Motor neuron (in vitro differentiated cells): ENCODE measurements at regions not wholly inside any gene's neighbourhood (a gene's known extent, or its start where the extent isn't known, plus 50 kb on each side); places are given as distances from the start of the nearest gene placed in this dataset.
"Not testable (repeated sequence)": the region's sequence is repeated elsewhere in the genome, so short reads cannot be mapped to it uniquely, and the experiment has no call there.

Experiments
- ATAC-seq, 8 experiments: fragments of 200-7000 bp; cut with Tn5 transposase; replicated peaks in 6 of 8; 2 replicates each; pipeline ENCODE4 v1.8.0; 2021; ENCODE audit warnings: mild to moderate bottlenecking in 8 of 8, moderate library complexity in 8 of 8
- H3K27ac ChIP-seq, 2 donors: fragments of 250-450 bp; sonication (Bioruptor Pico); 2 replicates each; pipeline ENCODE4 v1.9.0; 2021; ENCODE audit warnings: antibody characterized with exemption in 2 of 2, mild to moderate bottlenecking in 2 of 2, moderate library complexity in 1 of 2
- H3K4me1 ChIP-seq, 2 donors: fragments of 250-450 bp; sonication (Bioruptor Pico); replicated peaks in 1 of 2; 2 replicates each; pipeline ENCODE4 v1.6.1; 2021; ENCODE audit warnings: antibody characterized with exemption in 2 of 2, mild to moderate bottlenecking in 2 of 2, moderate library complexity in 1 of 2
- H3K4me3 ChIP-seq, 5 donors: fragments of 250-450 bp; sonication (Bioruptor Pico); 2 replicates each; pipeline ENCODE4 v1.9.0; 2021; ENCODE audit warnings: antibody characterized with exemption in 5 of 5, mild to moderate bottlenecking in 5 of 5, moderate library complexity in 4 of 5
- WGBS, 10 experiments: fragments of 450-650 bp; shearing (Covaris generic); methylation state at CpG; one replicate each; pipeline ENCODE4 v1.0.0; 2022; 5-methylcytosine and 5-hydroxymethylcytosine counted together
- in situ Hi-C, 9 experiments: fragments of 400-800 bp; cut with MboI; loops; one replicate each; pipeline ENCODE4 v1.15.0; 2021; ENCODE audit warnings: low sequenced_read_pairs in 9 of 9, low pct_unique_long_range_greater_than_20kb in 2 of 9; ENCODE audit not compliant: unreplicated experiment in 9 of 9

DNA sequence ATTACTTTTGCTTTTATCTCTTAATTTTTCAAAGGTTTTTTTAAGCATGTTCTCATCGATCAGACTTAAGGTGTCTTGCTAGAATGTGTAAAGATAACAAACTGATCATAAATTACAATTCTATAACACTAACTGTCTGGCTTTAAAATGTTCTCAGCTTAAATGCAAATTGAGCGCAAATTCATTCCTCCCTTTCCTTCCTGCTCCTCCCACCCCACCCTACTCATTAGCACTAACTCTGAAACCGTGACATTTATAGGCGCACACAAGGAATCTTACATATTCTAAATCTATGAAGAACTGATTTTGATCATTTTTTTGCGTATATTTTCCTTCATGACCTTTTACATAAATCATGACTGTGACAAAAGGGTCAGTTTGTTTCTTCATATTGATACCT lies 590.0 kb upstream of the DIAPH2 start:
- peak in 4 of 8 experiments; percentile 65 to 93 (median 86) for ATAC-seq
- Histone ChIP-seq H3K4me1 (peaks cover 0 to 6% of the 10 kb centered on the region in 2 donors), H3K27ac (no peak overlapping the region), H3K4me3 (no peak overlapping the region)
- in situ Hi-C loops, result no loop called here
- 0 to 83% (median 13%) methylated on average over 1 to 5 of the region's 5 CpGs; no CpG with 5 or more reads in 2 of the 10 experiments for WGBS, 10 experiments

DNA sequence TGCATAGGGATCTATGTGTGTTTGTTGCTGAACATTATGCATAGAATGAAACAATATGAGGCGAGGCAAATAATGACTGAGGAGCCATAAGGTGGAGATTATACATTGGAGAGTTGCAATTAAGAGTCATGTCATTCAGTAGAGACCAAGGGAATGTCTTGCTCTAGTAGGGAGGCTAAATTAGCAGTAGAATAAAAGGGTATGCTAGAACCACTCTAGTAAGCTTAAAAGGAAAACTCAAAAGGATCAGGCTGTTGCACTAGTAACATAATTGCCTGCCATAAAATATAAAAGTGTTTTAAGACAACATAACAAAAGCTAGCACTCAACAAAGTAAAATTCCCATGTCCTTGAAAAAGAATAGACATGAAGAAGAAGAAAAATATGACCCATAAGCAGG lies 586.2 kb upstream of the DIAPH2 start:
- in situ Hi-C loops, result no loop called here
- no peak for ATAC-seq
- 10 to 80% (median 50%) methylated on average over 1 of the region's 1 CpG; no CpG with 5 or more reads in 6 of the 10 experiments for WGBS, 10 experiments
- H3K4me3 ChIP-seq, result no peak overlapping the region
- peaks cover 0 to 6% of the 10 kb centered on the region in 2 donors for H3K4me1 ChIP-seq
- H3K27ac ChIP-seq, result no peak overlapping the region

DNA sequence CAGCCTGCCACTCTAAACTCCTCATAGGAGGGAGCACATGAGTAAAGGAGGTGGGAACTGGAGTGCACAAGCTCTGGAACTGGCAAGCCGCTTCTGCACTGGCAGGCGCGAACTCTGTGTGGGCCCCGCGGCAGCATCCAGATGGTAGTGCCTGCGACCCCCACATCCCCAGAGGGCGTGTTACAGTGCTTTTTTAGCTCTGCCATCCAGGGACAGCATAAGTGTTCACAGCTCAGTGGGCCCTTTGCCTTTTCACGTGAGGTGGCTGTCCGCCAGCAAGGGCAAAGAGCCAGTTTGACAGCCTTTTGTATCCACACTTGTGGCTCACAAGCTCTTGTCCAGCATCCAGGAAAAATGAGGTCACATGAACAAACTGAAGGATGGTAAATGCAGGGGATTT lies 581.6 kb upstream of the DIAPH2 start:
- in situ Hi-C loops, result no loop called here
- no peak for ATAC-seq
- 60 to 68% (median 65%) methylated on average over 1 to 6 of the region's 9 CpGs; no CpG with 5 or more reads in 7 of the 10 experiments for WGBS, 10 experiments
- H3K4me3 ChIP-seq, result no peak overlapping the region
- no peaks in the 10 kb centered on the region for H3K4me1 ChIP-seq
- H3K27ac ChIP-seq, result no peak overlapping the region

DNA sequence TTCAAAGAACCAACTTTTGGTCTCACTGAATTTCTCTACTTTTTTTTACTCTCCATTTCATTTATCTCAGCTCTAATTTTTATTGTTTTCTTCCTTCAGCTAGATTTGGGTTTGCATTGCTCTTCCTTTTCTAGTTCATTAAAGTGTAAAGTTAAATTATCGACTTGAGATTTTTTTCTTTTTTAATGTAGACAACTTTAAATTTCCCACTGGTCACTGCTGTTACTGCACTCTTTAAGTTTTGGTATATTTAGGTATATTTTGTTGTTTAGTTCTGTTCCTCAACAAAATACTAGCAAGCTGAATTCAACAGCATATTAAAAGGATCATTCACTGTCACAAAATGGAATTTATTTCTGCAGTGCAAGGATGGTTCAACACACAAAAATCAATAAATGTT lies 572.0 kb upstream of the DIAPH2 start:
- Histone ChIP-seq H3K4me1 (no peaks in the 10 kb centered on the region), H3K27ac (no peak overlapping the region), H3K4me3 (no peak overlapping the region)
- in situ Hi-C loops, result no loop called here
- WGBS, 10 experiments, result 14 to 100% (median 68%) methylated on average over 1 of the region's 1 CpG; no CpG with 5 or more reads in 2 of the 10 experiments
- ATAC-seq, result no peak

DNA sequence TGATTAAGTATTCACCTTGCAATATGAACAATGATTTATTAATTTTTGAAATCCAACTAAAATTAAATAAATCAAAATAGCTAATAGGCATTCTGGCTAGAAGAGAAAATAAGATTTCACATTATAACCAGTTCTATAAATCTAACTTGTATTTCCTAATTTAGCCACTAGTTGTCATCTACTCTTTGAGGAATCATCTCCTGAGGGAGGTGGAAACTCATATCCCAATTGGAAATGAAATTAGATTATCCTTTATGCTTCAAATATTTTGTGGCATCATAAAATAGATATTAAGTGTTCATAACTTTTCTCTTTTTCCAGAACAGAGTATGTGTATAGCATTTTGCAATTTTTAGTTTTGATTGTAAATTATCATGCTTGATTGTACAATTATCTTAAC lies 558.5 kb upstream of the DIAPH2 start:
- Histone ChIP-seq H3K4me1 (no peaks in the 10 kb centered on the region), H3K4me3 (no peak overlapping the region), H3K27ac (no peak overlapping the region)
- in situ Hi-C loops, result no loop called here
- ATAC-seq, result no peak

DNA sequence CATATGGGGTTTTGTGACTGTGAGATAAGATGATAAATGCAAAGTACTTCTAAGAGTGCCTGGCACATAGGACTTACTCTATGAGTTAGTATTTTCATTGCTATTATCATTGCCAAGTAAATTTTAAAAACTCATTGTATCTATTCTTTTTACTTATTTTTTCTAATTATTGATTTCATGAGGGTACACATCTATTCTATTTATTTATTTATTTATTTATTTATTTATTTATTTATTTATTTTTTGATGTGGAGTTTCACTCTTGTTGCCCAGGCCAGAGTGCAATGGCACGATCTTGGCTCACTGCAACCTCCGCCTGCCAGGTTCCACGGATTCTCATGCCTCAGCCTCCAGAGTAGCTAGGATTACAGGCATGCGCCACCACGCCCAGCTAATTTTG lies 556.6 kb upstream of the DIAPH2 start:
- H3K4me1 ChIP-seq, in situ Hi-C loops, H3K4me3 ChIP-seq, H3K27ac ChIP-seq, ATAC-seq: not testable (repeated sequence)
- WGBS, 10 experiments, result 23 to 100% (median 90%) methylated on average over 1 to 5 of the region's 5 CpGs; no CpG with 5 or more reads in 6 of the 10 experiments

DNA sequence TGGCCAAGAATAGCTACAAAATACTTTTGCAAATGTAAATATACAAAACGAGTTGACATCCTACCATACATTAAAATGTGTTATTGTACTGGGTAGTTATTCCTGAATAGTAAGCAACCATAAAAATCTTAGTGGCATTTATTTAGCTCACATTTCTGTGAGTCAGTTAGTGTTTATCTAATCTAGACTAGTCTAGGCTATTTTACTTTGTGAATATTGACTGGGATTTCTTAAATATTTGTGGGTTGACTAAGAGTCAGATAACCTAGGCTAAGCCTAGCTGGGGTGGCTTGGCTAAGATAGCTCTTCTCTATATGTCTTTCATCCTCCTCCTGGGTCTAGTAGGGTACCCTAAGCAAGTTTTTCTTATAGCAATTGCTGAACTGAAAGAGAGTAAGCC lies 543.8 kb upstream of the DIAPH2 start:
- no peak for ATAC-seq
- Histone ChIP-seq H3K27ac (no peak overlapping the region), H3K4me3 (no peak overlapping the region), H3K4me1 (no peaks in the 10 kb centered on the region)
- in situ Hi-C loops, result no loop called here
- WGBS, 10 experiments, result 0% methylated on average over 1 of the region's 1 CpG; no CpG with 5 or more reads in 8 of the 10 experiments

DNA sequence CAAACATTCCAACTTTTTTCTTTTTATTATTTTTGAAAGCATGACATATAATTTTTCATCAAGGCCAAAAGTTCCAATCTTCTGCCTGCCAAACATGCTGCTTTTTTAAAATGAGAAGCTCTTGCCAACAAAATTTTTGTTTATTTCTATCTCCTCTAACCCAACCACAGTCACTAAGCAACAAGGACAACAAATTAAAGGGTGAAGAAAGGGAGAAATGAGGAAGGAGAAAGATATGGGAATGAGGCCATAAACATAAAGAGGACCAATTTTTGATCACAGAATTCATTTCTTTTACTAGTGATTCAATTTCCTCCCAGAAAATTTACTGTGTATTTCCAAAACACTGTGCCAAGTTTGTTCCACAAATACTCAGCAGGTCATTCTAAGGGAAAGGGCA lies 537.0 kb upstream of the DIAPH2 start:
- Histone ChIP-seq H3K4me1 (no peaks in the 10 kb centered on the region), H3K4me3 (no peak overlapping the region), H3K27ac (no peak overlapping the region)
- ATAC-seq, result no peak
- in situ Hi-C loops, result no loop called here

DNA sequence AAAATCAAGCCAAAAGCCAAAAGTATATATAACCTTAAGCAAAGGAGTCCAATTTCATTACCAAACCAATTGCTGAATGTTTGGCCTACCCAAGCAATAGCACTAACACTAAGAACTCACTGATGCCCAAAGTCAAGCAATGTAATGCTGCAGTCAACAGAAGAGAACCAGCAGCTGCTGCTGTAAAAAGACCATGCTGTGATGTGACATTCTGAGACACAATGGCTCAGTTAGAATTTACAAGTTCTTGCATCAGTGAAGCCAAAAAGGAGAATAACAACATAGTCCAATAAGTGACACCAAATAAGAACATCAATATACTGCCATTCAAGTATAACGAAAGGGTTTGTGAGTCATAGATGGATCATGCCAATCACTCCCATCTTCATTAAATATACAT lies 514.0 kb upstream of the DIAPH2 start:
- H3K27ac ChIP-seq, result no peak overlapping the region

DNA sequence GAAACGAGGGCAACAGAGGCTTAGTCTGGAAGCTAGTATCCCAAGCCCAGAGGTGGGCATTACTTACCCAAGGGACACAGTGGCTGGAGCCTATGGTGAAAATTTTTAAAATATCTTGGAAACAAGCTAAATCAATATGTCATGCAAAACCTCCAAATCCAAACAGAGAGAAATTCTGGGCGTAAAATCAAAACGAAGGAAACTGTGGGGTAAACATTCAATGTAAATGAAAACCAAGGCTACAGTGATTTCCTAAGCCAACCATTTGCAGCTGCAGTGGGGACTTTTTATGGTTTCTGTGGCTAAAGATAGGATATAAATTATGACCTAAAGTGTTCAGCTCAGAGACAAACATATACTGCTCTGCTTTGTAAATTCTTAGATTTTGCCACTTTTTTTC lies 507.7 kb upstream of the DIAPH2 start:
- 58 to 100% (median 100%) methylated on average over 1 to 2 of the region's 3 CpGs; no CpG with 5 or more reads in 6 of the 10 experiments for WGBS, 10 experiments
- no peak overlapping the region for H3K4me3 ChIP-seq
- in situ Hi-C loops, result no loop called here
- peak in 1 of 8 experiments; percentile 66 for ATAC-seq
- no peaks in the 10 kb centered on the region for H3K4me1 ChIP-seq
- no peak overlapping the region for H3K27ac ChIP-seq

More for the DNA sequence above, 514.0 kb upstream of the DIAPH2 start:
- peak in 2 of 8 experiments; percentile 23 to 35 for ATAC-seq
- in situ Hi-C loops, result no loop called here
- Histone ChIP-seq H3K4me3 (no peak overlapping the region), H3K4me1 (no peaks in the 10 kb centered on the region)
- 14 to 40% methylated on average over 1 of the region's 1 CpG; no CpG with 5 or more reads in 8 of the 10 experiments for WGBS, 10 experiments

DNA sequence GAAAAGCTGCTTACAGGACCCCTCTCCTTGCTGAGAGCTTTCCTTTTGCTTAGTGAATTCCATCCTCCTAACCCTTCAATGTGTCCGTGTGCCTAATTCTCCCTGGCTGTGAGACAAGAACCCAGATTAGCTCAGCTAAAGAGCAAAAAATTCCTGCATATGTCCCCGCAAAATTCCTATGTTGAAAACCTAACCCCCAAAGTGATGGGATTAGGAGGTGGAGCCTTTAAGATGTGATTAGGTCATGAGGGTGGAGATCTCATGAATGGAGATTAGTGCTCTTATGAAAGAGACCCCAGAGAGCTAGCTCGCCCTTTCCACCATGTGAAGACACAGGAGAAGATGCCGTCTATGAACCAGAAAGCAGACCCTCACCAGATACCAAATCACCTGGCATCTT lies 503.0 kb upstream of the DIAPH2 start:
- H3K27ac ChIP-seq, result no peak overlapping the region
- 63 to 100% (median 75%) methylated on average over 1 to 2 of the region's 4 CpGs; no CpG with 5 or more reads in 7 of the 10 experiments for WGBS, 10 experiments
- peak in 2 of 8 experiments; percentile 49 to 60 for ATAC-seq

DNA sequence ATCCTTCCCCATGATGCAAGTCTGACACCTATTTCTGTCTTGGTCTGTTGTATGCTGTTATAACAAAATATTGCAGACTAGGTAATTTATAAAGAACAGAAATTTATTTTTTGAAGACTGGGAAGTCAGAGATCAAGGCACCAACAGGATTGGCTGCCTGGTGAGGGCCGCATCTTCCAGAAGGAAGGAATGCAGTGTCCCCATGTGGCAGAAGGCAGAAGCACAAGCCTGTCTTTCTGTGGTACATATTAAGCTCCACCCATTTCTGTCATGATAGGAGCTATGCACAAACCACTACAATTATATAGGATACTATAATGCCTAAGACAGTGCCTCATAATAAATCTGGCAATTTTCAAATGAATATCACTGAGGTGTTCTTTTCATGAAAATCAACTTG lies 502.3 kb upstream of the DIAPH2 start:
- ATAC-seq, result peak in 4 of 8 experiments; percentile 36 to 80 (median 74)
- H3K4me3 ChIP-seq, result no peak overlapping the region
- in situ Hi-C loops, result no loop called here
- no peaks in the 10 kb centered on the region for H3K4me1 ChIP-seq
- 71 to 100% methylated on average over 1 of the region's 1 CpG; no CpG with 5 or more reads in 8 of the 10 experiments for WGBS, 10 experiments
- H3K27ac ChIP-seq, result no peak overlapping the region

More for the DNA sequence above, 503.0 kb upstream of the DIAPH2 start:
- in situ Hi-C loops, result no loop called here
- Histone ChIP-seq H3K4me3 (no peak overlapping the region), H3K4me1 (no peaks in the 10 kb centered on the region)

DNA sequence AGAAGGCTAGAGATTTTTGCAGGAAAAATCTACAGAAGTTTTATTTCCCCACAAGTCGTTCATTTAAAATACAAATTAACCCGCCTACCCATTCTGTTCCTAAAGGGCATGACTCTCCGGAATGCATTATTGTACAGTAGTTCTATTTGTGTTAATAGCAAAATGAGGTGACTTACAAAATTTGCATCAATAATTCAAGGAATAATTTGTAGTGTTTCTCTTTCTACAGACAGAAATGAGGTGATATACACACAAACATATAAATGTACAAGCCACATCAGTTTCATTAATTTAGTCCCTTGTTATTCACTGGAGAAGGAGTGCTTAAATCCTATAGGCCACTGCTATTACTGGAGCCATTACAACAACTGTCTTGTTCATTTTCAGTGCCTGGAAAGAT lies 501.3 kb upstream of the DIAPH2 start:
- in situ Hi-C loops, result no loop called here

DNA sequence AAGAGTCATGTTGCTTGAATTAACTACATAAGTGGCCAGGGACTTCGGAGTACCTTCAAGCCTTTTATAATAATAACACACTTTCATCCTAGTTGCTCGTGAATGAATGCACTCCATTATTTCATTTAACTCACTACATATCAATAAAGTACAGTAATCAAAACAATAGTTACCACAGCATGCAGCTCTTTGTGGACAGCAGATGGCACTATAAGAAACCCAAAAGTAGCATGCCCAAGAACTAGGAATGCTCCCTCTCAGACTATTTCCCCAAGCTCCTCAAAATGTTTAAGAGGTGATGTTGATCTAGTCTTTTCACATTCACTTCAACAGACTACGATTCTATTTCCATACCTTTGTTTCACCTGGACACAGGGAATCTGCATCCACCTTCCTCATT lies 500.8 kb upstream of the DIAPH2 start:
- H3K4me3 ChIP-seq, result no peak overlapping the region
- peak in 4 of 8 experiments; percentile 37 to 53 (median 48) for ATAC-seq
- H3K27ac ChIP-seq, result no peak overlapping the region
- H3K4me1 ChIP-seq, result no peaks in the 10 kb centered on the region
- in situ Hi-C loops, result no loop called here
- WGBS, 10 experiments, result 0 to 30% (median 3%) methylated on average over 2 to 3 of the region's 3 CpGs; no CpG with 5 or more reads in 6 of the 10 experiments

More for the DNA sequence above, 501.3 kb upstream of the DIAPH2 start:
- WGBS, 10 experiments, result 0 to 100% (median 23%) methylated on average over 1 to 3 of the region's 3 CpGs; no CpG with 5 or more reads in 5 of the 10 experiments
- Histone ChIP-seq H3K4me3 (no peak overlapping the region), H3K4me1 (no peaks in the 10 kb centered on the region), H3K27ac (no peak overlapping the region)
- no peak for ATAC-seq
